ENCODE measurements at regions not wholly inside any gene's neighbourhood (a gene's known extent, or its start where the extent isn't known, plus 50 kb on each side); places are given as distances from the start of the nearest gene placed in this dataset.

DNA sequence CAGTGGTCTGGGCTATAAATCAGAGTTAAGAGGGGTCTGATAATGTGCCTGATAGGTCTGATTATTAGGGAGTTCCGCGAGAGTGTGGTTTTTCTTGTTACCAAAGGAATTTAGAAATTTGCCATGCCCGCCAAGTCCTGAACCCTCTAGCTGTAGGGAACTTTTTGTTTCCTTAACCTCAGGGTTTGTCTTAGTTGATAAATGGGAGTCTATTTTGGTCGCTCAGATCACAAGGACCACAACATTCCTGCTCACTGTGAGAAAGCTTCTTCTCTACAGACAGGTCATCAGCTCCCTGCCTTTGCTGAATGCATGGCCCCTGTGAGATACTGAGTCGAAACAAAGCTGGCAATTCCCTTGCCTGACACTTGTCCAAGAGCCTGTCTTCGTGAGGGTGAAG lies 497.8 kb downstream of the HS3ST4 start:
- DNase-seq = no peak

DNA sequence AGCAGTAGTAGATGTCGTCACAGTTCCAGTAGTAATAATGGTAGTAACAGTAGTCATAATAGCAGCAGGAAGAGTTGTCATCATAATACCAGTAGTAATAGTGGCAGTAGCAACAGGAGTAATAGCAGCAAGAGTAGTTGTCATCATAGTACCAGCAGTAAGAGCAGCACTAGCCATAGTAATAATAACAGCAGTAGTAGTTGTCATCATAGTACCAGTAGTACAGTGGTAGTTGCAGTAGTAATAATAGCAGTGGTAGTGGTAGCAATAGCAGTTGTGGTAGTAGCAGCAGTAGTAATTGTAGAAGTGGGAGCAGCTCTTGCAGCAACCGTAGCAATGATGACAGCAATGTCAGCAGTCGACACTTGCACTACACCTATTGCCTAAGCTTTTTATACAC lies 502.8 kb downstream of the HS3ST4 start:
- no peak for DNase-seq

DNA sequence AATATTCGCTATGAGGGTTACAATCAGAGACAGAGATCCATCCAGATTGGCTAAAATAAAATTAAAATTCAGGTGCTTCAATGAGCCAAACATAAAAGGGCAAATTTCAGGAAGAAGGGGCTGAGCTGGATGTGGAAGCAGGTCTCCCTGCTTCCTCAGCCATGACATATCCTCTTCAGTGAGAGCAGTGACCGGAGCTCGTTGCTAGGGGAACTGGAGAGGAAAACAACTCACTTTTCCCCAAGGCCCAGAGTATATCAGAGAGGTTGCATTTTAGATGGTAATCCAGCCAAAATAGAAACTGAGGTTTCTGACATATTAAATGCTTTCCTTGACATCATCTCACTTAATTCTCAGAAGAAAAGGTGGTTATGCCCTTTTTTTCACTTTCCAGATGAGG lies 503.5 kb downstream of the HS3ST4 start:
- no peak for DNase-seq

DNA sequence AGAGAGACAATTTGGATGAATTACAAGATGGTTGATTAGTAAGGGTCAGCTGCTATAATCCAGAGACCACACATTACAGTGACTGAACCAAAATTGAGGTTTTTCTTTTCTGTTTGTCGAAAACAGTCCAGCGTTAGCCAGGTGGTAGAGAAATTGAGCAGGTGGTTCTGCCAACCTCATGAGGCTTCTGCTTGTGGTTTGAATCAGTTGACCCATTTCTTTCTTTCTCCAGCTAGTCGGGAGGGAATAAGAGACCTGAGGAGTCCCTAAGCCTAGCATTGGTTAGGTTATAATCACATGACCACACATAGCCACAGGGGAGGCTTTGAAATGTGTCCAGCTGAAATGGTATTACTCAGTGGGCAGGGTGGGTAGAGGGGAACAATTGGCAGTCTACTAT lies 504.6 kb downstream of the HS3ST4 start:
- DNase-seq = no peak

DNA sequence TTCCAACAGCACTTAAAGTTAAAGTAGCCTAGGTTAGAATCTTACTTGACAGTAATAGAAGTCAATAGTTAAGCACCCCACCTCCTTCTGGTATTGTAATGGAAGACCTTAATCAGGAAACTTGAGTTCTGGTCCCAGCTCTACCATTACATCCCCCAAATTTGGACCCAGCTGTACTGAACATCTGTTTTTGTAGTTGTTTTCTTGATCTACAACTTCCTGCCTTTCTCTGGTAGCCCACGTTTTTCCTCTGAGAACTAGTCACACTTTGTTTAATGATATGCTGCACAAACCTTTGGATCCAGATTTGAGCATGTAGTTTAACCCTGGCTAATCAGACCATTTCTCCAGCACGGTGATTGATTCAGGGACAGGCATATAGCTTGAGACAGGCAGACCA lies 505.0 kb downstream of the HS3ST4 start:
- DNase-seq = no peak

DNA sequence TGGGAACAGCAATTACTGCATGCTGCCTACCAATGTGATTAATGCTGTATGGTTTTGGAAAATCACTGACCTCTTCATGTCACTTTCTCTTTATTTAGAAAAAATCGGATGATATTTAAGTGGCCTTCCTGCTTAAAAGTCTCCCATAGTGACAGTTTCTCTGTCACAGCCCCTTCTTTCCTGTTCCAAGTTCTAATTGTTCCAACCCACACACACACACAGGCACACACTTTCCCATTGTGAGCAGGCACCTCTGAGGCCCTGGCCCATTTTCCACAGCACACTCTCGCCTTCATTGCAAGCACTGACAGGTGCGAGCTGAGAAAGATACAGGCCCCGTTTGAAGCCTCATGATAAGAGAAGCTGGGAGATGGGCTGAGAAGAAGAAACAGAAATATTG lies 505.9 kb downstream of the HS3ST4 start:
- no peak for DNase-seq

DNA sequence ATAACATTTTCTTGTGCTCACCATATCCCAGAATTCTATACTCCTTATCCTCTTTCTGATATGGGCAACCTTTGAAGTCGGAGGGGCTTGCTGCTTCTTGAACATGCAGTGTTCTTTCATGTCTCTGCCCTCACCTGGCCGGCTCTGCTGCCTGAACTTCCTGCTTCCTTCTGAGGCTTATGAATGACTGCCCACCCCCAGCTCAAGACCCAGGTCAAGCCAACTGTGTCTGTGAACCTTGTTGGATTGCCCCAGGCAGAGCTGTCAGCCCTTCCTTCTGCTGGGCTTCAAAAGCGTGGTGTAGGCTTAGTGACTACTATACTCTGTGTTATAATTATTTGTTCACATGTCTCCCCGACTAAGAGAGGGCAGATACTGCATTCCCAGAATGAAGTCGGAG lies 506.5 kb downstream of the HS3ST4 start:
- DNase-seq = no peak

DNA sequence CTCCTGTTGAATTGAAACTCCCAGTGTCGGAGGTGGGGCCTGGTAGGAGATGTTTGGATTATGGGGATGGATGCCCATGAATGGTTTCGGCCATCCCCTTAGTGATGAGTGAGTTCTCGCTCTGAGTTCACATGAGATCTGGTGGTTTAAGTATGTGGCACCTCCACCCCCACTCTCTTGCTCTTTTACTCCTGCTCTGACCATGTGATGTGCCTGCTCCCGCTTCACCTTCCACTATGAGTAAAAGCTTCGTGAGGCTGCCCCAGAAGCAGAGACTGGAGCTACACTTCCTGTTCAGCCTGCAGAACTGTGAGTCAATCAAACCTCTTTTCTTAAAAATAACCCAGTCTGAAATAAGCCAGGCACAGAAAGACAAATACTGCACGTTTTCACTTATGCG lies 512.4 kb downstream of the HS3ST4 start:
- no peak for DNase-seq

DNA sequence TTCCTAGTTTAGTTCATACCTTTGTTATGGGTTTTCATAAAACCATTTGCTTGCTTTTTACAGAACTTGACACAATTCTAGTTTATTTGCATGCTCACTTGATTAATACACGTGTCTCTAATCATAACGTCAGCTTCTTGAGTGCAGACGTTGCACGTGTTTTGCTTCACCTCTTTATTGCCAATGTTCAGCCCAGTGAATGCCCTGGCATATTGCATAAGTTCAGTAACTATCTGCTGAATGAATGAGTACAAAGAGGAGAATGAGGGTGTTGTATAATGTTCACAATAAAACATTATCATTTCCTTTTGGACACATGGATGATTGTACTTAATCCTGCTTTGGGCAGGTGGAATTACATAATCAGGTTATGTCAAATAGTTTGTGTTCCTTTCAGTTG lies 519.8 kb downstream of the HS3ST4 start:
- no peak for DNase-seq

DNA sequence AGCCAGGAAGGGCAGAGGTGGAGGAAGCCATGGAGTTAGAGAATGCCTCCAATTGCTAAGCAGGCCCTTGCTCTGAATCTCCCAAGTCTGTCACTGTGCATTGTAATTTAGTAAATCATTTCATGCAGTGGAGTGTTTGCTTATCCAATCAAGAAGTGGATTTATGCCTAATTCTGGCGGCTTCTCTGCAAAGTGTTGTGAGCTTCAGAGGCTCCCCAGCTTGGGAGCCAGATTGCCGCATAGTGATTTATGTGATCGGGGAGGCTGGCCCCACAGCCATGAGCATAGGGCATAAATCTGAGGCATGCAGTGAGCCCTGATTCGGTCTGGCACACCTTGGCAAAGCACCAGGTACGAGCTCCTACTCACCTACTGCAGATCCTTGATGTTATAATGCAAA lies 520.8 kb downstream of the HS3ST4 start:
- DNase-seq = no peak

DNA sequence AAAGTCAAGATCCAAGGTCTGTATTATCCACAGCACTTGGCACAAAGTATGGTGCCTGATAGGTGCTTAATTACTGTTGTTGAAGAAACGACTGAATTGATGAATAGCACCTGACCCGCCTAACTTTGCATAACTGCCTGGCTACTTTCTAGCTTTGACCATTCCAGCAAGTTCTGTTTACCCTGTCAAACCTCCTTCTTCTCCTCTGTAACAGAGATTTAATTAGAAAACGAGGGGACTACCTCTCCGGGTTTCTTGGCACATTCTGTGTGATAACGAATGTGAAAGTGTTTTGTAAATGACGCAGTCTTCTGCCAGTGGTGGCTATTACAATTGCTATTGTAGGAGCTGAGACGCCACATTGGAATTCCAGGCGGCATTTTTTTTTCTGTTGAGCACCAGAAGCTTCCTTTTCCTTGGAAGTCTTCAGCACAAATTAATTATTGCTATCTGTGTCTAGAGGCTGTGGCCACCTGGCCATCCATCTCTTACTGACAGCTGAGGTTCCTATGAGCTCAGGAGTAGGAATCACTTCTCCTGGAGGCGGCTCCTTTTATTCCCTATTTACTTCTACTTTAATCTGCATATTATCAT lies 522.9 kb downstream of the HS3ST4 start:
- DNase-seq = no peak

DNA sequence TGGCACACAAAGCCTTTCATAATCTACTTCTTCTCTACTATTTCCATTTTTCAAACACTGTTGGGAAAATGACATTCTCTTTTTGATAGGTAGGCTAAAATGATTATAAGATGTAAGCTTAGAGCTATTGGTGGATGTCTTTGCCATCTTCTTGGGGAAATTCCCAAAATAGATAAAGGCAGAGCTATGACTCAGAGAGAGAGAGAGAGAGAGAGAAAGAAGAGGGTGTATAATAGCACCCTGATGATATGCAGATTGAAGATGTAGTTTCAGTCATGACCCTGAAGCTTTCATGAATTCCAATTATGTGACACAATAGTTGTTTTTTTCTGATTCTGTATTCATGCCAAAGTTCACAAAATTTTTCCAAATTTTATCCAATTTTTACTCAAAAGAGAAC lies 529.1 kb downstream of the HS3ST4 start:
- DNase-seq = no peak

DNA sequence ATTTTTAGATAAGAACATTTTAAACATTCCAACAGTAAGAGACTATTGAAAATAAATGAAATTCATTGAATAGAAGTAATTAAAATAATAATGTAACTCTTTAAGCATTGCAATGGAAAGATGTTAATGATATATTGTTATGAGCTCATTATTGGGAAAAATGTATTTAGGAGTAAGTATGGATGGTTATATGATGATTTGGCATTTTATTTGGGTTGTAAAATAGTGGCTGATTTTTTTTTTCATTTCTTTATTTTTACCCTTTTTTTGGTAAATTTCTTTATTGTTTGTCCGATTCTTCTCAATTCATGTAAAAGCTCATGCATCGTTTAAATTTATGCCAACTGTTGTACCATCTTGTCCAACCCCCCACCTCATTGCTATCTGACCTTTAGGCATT lies 539.9 kb downstream of the HS3ST4 start:
- DNase-seq = no peak

DNA sequence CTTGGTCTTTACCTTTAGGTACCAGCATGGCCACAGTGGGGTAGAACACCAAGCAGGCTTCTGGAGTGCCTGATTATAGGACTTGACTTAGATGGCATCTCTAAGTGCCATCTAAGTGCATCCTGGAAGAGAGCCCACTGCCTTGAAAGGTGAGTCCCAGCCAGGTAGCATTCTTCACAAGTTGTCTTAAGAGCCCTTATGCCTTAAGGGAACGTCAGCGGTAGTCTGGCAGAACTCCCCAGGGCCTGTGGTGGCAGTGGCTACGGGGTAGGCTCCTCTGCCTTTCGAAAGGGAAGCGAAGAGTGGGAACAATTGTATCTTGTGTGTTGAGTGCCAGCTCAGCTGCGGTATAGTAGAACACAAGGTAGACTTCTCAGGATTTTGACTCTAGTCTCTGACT lies 549.0 kb downstream of the HS3ST4 start:
- DNase-seq = no peak

DNA sequence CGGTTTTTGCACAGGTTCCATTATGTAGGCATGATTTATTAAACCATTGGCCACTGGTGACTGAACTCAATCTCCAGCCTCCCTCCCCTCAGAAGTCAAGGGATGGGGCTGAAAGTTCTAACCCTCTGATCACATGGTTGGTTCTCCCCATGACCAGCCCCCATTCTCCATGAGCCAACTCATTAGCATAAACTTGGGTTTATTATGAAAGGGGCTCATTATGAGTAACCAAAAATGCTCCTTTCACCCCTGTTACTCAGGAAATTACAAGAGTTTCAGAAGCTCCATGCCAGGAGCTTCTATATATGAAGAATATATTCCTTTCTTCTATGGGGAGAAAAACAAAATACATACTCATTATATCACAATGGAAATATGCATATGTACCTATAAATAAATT lies 555.3 kb downstream of the HS3ST4 start:
- no peak for DNase-seq

DNA sequence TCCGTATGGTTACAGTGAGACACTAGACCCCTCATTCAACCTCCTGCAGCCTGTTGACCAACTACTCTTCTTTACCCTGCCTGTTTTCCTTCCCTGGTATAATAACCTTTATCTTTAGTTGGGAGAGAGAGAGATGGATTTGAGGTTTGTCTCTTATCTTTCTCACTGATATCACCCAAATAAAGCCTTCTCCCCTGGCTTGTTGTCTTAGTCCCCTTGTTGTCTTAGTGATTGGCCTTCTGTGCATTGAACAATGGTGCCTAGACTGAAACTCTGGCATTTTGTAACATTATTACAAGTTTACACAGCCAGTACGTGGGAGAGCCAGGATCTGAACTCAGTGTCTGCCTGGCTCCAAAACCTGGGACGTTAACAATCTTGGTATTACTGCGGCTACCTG lies 560.8 kb downstream of the HS3ST4 start:
- DNase-seq = no peak

DNA sequence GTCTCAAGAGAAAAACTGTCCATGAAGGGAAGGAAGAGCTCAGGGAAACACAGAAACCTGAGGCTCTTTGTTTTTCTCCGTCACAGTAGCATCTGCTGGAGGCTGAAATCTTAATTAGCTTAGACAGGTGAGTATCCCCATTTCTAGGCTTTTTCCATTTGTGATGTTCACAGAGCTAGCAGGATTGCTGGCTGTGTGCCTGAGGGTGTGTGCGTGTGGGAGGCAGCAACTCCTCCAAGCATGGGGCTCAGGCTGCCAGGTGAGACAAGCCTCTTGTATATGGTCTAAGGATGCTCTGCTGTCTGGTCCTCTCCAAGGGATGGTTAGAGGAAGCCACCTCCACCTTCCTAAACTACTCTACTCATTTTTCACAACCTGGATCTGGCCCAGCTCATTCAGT lies 569.9 kb downstream of the HS3ST4 start:
- DNase-seq = no peak

DNA sequence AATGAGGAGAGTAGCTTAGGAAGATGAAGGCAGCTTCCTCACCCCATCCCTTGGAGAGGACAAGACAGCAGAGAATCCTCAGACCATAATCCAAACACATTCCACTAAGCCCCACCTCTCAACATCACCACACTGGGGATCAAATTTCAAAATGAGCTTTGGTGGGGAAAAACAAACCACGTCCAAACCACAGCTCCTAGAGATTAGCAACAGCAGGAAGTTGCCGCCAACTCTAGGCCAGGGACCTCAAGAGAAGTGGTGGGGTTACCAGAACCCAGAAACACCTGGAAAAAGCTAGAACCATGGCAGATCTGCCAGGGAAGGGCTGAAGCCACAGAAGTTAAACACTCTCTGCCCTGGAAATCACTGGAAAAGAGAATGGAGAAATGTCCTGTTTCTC lies 571.6 kb downstream of the HS3ST4 start:
- no peak for DNase-seq

DNA sequence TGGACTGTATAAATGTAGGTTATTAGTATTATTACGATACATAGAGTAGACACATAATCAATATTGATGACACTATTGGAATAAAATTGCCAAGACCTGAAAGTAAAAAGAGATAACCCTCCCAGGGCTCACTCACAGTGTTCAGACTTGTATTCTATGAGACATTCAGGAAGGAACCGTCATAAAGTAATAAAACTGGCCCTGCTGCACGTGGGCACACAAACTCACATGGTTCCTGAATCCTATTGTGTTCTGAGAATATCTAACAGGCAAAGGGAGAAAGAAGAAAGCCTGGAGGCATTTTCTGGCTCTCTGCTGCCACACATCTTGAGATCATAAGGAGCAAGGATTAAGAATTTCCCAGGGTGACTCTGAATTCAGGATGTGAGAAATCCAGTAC lies 575.9 kb downstream of the HS3ST4 start:
- DNase-seq = no peak

DNA sequence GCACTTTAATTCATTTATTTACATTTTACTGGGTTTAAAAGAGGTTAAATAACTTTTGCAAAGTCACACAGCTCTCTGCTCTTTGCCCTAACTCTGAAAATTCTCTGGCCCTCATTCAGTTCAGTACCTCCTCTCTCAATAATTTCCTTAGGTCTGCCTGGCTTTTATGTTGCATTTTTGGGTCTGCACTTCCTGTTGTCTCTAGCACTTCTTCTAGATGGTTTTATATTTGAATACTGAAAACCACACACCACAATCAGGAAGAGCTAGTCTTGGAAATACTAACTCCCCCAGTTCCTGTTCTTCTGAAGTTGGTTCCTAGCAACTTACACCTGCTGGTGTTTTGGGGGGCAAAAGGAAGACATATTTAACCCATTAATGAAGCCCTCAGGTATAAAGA lies 577.9 kb downstream of the HS3ST4 start:
- no peak for DNase-seq

DNA sequence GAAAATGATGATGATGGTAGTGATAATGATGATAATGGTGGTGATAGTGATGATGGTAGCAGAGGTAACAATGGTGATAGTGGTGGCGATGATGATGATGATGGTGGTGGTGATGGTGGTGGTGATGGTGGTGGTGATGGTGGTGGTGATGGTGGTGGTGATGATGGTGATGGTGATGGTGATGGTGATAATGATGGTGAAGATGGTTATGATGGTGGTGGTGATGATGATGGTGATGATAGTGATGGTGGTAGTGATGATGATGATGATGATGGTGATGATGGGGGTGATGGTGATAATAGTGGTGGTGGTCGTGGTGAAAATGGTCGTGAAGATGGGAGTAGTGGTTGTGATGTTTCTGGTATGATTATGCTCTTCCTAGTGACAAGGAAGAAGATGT lies 581.8 kb downstream of the HS3ST4 start:
- DNase-seq = no peak

DNA sequence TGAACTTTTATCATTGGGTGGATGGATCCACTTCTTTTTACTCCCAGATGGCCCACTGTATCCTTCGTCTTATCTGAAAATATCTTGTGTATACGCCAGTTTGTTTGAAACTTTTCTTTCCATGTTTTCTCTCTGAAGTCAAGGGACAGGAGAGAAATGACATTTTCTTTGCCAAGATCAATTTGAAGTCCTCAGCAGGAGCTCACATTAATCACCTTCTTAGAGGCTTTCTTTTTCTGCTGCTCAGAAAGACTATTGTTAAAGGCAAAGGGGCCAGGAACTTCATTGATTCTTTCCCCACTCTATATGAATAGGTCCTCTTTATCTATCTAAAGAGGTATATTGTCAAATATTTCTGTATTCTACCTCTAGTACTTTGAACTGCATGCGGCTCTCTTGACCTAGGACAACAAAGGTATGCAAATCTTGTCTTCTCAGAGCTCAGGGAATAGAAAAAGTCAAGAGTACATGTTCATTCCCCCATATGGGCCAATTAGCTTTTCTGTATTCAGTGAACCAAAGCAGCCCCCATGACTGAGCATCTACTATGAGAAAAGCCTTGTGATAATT lies 583.3 kb downstream of the HS3ST4 start:
- DNase-seq = no peak

DNA sequence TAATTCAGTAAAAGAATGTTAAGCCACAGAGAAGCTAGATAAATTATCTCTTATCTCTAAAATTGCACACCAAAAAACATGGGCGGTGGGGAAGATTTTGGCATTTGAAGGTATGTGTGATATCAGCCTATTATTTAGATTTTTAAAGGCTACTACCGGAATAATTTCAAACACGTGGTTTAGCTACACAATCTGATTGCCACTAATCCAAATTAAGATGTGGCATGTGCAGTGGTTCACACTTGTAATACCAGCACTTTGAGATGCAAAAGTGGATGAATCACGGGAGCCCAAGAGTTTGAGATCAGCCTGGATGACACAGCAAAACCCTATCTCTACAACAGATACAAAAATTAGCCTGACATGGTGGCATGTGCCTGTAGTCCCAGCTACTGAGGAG lies 584.5 kb downstream of the HS3ST4 start:
- no peak for DNase-seq

DNA sequence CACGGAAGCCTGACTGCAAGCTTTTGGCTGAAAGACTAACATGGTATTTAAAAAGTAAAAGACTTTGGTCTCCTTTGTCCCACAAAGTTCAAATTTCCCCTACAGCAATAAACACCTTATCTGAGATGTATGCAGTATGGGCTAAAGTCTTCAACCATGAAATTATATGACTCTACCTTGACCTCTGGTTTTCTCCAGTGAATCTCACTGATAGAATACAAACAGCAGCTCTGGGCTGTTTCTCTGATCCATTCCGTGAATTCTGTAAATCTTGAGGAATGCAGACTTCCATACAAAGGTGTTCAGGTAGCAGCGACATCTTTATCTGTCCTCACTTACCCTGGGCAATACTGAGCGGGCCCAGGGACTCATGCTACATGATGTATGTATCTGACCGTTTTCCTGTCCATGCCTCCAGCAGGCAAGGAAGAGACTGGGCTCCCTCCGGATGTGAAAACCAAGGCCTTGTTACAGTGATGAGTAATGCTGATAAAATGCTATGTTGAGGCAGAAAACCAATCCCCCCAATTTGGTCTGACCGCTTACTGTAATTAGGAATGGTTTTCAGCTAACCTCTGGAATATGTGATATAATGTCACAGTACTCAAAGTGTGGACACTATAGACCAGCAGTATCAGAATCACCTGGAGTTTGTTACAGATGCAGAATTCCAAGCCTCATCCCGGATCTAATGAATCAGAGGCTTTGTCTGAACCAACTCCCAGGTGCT lies 589.8 kb downstream of the HS3ST4 start:
- peak; percentile 16 for DNase-seq

Measured in fibroblast of skin of scalp (primary cell).